CD4-positive, alpha-beta T cell treated with Interleukin-17A for 1 hour (primary cell): ENCODE measurements at regions not wholly inside any gene's neighbourhood (a gene's known extent, or its start where the extent isn't known, plus 50 kb on each side); places are given as distances from the start of the nearest gene placed in this dataset.
"Not testable (repeated sequence)": the region's sequence is repeated elsewhere in the genome, so short reads cannot be mapped to it uniquely, and the experiment has no call there.

Source experiments
- DNase-seq: peaks from one replicate; pipeline ENCODE4 v3.0.0-alpha.2; 2020

GRCh38 chr3:145902166-145902565 is 258.8 kb downstream of the PLOD2 start:
- DNase-seq: no peak

- no peak for DNase-seq
These were observed 257.4 kb downstream of the PLOD2 start for GRCh38 chr3:145903472-145904013.

- DNase-seq: no peak
These were observed 256.8 kb downstream of the PLOD2 start for GRCh38 chr3:145904138-145904537.

GRCh38 chr3:145906301-145906700 is 254.7 kb downstream of the PLOD2 start:
- no peak for DNase-seq

GRCh38 chr3:145906755-145907154 is 254.2 kb downstream of the PLOD2 start:
- DNase-seq: no peak

GRCh38 chr3:145911016-145911415 is 250.0 kb downstream of the PLOD2 start:
- no peak for DNase-seq

GRCh38 chr3:145915787-145916186 is 245.2 kb downstream of the PLOD2 start:
- no peak for DNase-seq

- not testable (repeated sequence) for DNase-seq
These were observed 233.2 kb downstream of the PLOD2 start for GRCh38 chr3:145927736-145928135.

GRCh38 chr3:145936971-145937370 is 224.0 kb downstream of the PLOD2 start:
- DNase-seq: no peak

- no peak for DNase-seq
These were observed 221.6 kb downstream of the PLOD2 start for GRCh38 chr3:145939431-145939830.

GRCh38 chr3:145942052-145942451 is 218.9 kb downstream of the PLOD2 start:
- DNase-seq: no peak

GRCh38 chr3:145943952-145944351 is 217.0 kb downstream of the PLOD2 start:
- no peak for DNase-seq

- no peak for DNase-seq
These were observed 209.5 kb downstream of the PLOD2 start for GRCh38 chr3:145951441-145951840.

GRCh38 chr3:145952536-145952935 is 208.4 kb downstream of the PLOD2 start:
- DNase-seq: no peak

GRCh38 chr3:145953316-145953715 is 207.7 kb downstream of the PLOD2 start:
- no peak for DNase-seq

GRCh38 chr3:145959457-145960088 is 201.4 kb downstream of the PLOD2 start:
- no peak for DNase-seq

GRCh38 chr3:145963111-145963510 is 197.9 kb downstream of the PLOD2 start:
- no peak for DNase-seq

- DNase-seq: no peak
These were observed 193.9 kb downstream of the PLOD2 start for GRCh38 chr3:145967043-145967442.

GRCh38 chr3:145971186-145971585 is 189.8 kb downstream of the PLOD2 start:
- DNase-seq: no peak

GRCh38 chr3:145972851-145973250 is 188.1 kb downstream of the PLOD2 start:
- DNase-seq: no peak

GRCh38 chr3:145981056-145981455 is 179.9 kb downstream of the PLOD2 start:
- DNase-seq: no peak

- no peak for DNase-seq
These were observed 177.9 kb downstream of the PLOD2 start for GRCh38 chr3:145983101-145983500.
